Breast epithelium (tissue), 3 donors: ENCODE measurements at regions not wholly inside any gene's neighbourhood (a gene's known extent, or its start where the extent isn't known, plus 50 kb on each side); places are given as distances from the start of the nearest gene placed in this dataset.

Experiments
- CTCF ChIP-seq, 3 donors: fragments of 450-650 bp; IDR thresholded peaks; one replicate each; pipeline ENCODE4 v1.5.1; 2016 to 2017; ENCODE audit warnings: antibody characterized with exemption in 3 of 3, mild to moderate bottlenecking in 3 of 3, moderate library complexity in 3 of 3
- POLR2A ChIP-seq: fragments of 450-650 bp; IDR thresholded peaks from one replicate; pipeline ENCODE4 v1.6.1; 2016; ENCODE audit warnings: antibody characterized with exemption, mild to moderate bottlenecking, moderate library complexity
- POLR2AphosphoS5 ChIP-seq, 3 donors: sonication (generic); formaldehyde crosslinking; IDR thresholded peaks; one replicate each; pipeline ENCODE4 v1.6.1; 2017; ENCODE audit warnings: antibody characterized with exemption in 3 of 3

- TF ChIP-seq POLR2AphosphoS5 (IDR thresholded peaks at IDR 0.05) = no peak
- no peak for TF ChIP-seq CTCF (IDR thresholded peaks at IDR 0.05)
- TF ChIP-seq POLR2A = no peak
Measured at GRCh38 chr10:64201936-64202335, 680.7 kb downstream of the REEP3 start.
